ENCODE measurements at regions not wholly inside any gene's neighbourhood (a gene's known extent, or its start where the extent isn't known, plus 50 kb on each side); places are given as distances from the start of the nearest gene placed in this dataset.

DNA sequence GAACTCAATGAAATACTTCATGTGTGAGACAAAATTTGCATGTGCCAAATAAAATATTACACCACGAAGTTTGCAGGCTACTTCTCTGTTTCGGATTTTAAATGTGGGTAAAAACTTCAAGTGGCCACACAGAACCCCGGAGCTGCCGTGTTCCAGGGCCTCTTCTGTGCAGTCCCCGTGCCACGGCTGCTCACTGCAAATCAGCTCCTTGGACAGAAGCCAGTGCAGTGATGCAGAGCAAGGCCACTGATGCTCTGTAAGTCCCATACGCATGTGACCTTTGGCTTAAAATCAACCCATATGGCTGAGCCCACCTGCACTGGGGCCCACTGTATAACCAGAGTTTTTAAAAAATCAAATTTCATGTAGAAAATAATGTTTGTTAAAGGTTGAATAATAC lies 1309.4 kb downstream of the TBC1D22A start:
- no peak for DNase-seq (ENCODE audit: low spot score in 2 of 2)
- Histone ChIP-seq H3K27me3 (no peaks in the 10 kb centered on the region), H3K4me1 (no peaks in the 10 kb centered on the region), H3K4me3 (no peak overlapping the region), H3K36me3 (no peaks in the 10 kb centered on the region), H3K27ac (no peak overlapping the region), H3K9me3 (peaks cover 0 to 19% (median 0%) of the 10 kb centered on the region in 4 donors)
- 46 to 61% methylated on average over 7 of the region's 7 CpGs for WGBS, 2 donors
- no peak for TF ChIP-seq EP300 (IDR thresholded peaks at IDR 0.05)
- TF ChIP-seq, protein P1, sequence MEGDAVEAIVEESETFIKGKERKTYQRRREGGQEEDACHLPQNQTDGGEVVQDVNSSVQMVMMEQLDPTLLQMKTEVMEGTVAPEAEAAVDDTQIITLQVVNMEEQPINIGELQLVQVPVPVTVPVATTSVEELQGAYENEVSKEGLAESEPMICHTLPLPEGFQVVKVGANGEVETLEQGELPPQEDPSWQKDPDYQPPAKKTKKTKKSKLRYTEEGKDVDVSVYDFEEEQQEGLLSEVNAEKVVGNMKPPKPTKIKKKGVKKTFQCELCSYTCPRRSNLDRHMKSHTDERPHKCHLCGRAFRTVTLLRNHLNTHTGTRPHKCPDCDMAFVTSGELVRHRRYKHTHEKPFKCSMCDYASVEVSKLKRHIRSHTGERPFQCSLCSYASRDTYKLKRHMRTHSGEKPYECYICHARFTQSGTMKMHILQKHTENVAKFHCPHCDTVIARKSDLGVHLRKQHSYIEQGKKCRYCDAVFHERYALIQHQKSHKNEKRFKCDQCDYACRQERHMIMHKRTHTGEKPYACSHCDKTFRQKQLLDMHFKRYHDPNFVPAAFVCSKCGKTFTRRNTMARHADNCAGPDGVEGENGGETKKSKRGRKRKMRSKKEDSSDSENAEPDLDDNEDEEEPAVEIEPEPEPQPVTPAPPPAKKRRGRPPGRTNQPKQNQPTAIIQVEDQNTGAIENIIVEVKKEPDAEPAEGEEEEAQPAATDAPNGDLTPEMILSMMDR (IDR thresholded peaks at IDR 0.05) = no peak

DNA sequence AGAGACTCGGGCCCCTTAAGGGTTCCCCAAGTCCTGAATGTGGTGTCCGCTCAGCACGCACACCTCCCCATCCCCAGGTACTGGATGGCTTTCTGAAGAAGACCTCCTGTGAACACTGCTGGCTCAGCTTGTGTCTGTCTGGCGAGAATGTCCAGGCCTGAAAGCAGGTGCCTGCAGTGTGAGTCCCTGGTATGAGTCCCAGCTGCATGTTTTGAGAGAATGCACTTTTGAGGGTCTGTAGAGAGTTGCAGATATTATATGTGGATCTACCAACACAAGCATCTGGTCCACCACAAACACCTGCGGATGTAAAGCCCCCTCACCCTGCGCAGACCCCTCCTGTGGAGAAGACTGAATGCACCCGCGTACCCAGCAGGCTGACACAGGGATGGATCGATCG lies 1308.9 kb downstream of the TBC1D22A start:
- TF ChIP-seq, protein P1 (IDR thresholded peaks at IDR 0.05) = no peak
- TF ChIP-seq EP300 (IDR thresholded peaks at IDR 0.05) = no peak
- Histone ChIP-seq H3K4me3 (no peak overlapping the region), H3K36me3 (no peaks in the 10 kb centered on the region), H3K9me3 (peaks cover 0 to 19% (median 0%) of the 10 kb centered on the region in 4 donors), H3K4me1 (no peaks in the 10 kb centered on the region), H3K27me3 (no peaks in the 10 kb centered on the region), H3K27ac (no peak overlapping the region)
- no peak for DNase-seq (ENCODE audit: low spot score in 2 of 2)
- 82 to 86% methylated on average over 10 of the region's 10 CpGs for WGBS, 2 donors

DNA sequence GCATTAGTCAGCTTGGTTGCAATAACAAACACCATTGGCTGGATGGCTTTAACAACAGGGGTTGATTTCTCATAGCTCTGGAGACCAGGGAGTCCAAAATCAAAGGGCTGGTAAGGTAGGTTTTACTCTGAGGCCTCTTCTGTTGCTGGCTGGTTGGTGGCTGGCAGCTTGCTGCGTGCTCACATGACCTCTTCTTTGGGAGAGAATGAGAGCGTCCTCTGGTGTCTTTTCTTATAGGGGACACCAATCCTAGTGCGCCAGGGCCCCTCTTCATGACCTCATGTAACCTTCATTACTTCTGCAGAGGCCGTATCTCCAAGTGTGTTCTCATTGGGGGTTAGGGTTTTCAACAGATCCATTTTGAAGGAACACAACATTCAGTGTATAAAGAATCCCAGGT lies 1308.3 kb downstream of the TBC1D22A start:
- Histone ChIP-seq H3K4me3 (no peak overlapping the region), H3K27me3 (no peaks in the 10 kb centered on the region), H3K9me3 (peaks cover 0 to 19% (median 0%) of the 10 kb centered on the region in 4 donors), H3K27ac (no peak overlapping the region), H3K4me1 (no peaks in the 10 kb centered on the region), H3K36me3 (no peaks in the 10 kb centered on the region)
- TF ChIP-seq, protein P1 (IDR thresholded peaks at IDR 0.05) = no peak
- TF ChIP-seq POLR2A (IDR thresholded peaks at IDR 0.05) (no peak), EP300 (IDR thresholded peaks at IDR 0.05) (no peak)
- no peak for DNase-seq (ENCODE audit: low spot score in 2 of 2)
- WGBS, 2 donors = 70 to 85% methylated on average over 4 of the region's 4 CpGs

DNA sequence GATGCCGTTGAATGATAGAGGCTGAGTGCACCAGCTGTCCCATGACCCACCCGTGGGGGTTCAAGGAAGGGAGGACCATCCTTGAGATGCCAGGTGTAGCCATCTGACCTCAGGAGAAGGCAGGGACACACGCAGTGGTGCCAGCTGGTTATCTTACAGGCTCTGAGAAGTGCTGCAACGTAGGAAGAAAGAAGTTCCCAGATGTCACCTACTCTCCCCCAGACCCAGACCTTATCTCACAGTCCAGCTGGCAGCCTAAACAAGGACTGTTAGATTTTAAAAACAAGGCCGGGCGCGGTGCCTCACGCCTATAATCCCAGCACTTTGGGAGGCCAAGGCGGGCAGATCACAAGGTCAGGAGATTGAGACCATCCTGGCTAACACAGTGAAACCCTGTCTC lies 1307.6 kb downstream of the TBC1D22A start:
- Histone ChIP-seq H3K4me1 (no peaks in the 10 kb centered on the region), H3K36me3 (no peaks in the 10 kb centered on the region), H3K27ac (no peak overlapping the region), H3K4me3 (no peak overlapping the region), H3K27me3 (no peaks in the 10 kb centered on the region), H3K9me3 (peaks cover 0 to 19% (median 0%) of the 10 kb centered on the region in 4 donors)
- 91 to 92% methylated on average over 9 of the region's 9 CpGs for WGBS, 2 donors
- TF ChIP-seq POLR2A (IDR thresholded peaks at IDR 0.05) (no peak), EP300 (IDR thresholded peaks at IDR 0.05) (no peak)
- TF ChIP-seq, protein P1 (IDR thresholded peaks at IDR 0.05) = no peak
- DNase-seq (ENCODE audit: low spot score in 2 of 2) = no peak

DNA sequence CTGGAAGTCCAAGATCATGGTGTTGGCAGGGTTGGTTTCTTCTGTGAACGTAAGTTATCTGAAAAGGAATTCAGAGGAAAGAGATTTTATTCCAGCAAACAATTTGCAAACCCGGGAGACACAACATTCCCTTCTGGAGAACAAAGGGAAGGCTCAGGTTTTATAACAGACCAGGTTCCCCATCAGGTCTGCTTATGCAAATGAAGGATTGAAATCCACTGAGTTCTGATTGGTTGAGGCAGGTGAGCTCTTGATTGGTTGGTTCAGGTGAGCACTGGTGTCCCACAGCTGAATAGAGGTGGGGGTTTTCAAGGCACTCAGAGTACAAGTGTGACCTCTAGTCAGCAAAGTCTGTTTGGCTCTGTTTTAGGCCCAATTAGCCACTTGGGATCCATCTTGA lies 1306.8 kb downstream of the TBC1D22A start:
- DNase-seq (ENCODE audit: low spot score in 2 of 2) = no peak
- H3K27me3 ChIP-seq = no peaks in the 10 kb centered on the region
- H3K27ac ChIP-seq = no peak overlapping the region
- H3K9me3 ChIP-seq = peaks cover 0 to 19% (median 0%) of the 10 kb centered on the region in 4 donors
- no peaks in the 10 kb centered on the region for H3K4me1 ChIP-seq
- TF ChIP-seq, protein P1 (IDR thresholded peaks at IDR 0.05) = no peak
- no peak for TF ChIP-seq POLR2A (IDR thresholded peaks at IDR 0.05)
- no peak for TF ChIP-seq EP300 (IDR thresholded peaks at IDR 0.05)
- no peaks in the 10 kb centered on the region for H3K36me3 ChIP-seq
- H3K4me3 ChIP-seq = no peak overlapping the region
- WGBS, 2 donors = 92 to 93% methylated on average over 2 of the region's 2 CpGs

Data from tibial nerve (tissue), 4 donors.